IMR-90 (cell line): ENCODE measurements at regions not wholly inside any gene's neighbourhood (a gene's known extent, or its start where the extent isn't known, plus 50 kb on each side); places are given as distances from the start of the nearest gene placed in this dataset.

ENCODE experiments used
- ATAC-seq: fragments of 200-7000 bp; cut with Tn5 transposase; 2 replicates; pipeline ENCODE4 v1.9.1; 2020; ENCODE audit warnings: low read depth, mild to moderate bottlenecking, moderate library complexity
- BruUV-seq: library from RNA; stranded (reverse); fragments of 400-500 nt; replicated peaks from 2 replicates; lab custom pipeline; 2021; lab: Mats Ljungman, UMichigan
- CTCF ChIA-PET: fragments of 300-600 bp; formaldehyde crosslinking; extraction: SDS; loops from one replicate; lab custom pipeline; 2021; ENCODE audit warnings: antibody characterized with exemption; lab: Yijun Ruan, JAX
- POLR2A ChIA-PET: fragments of 300-600 bp; sonication (Branson Sonifier 250); formaldehyde crosslinking; loops from one replicate; lab custom pipeline; 2022; ENCODE audit warnings: antibody characterized with exemption; ENCODE audit not compliant: unreplicated experiment; lab: Charles Lee
- DNase-seq: peaks from one replicate; pipeline ENCODE4 v3.0.0; 2013
- H2AFZ ChIP-seq: replicated peaks from 2 replicates; pipeline ENCODE3; 2013; ENCODE audit warnings: low read length, mild to moderate bottlenecking; ENCODE audit not compliant: poor library complexity
- H2AK5ac ChIP-seq: 2 replicates; pipeline ENCODE4 v1.6.1; 2013; ENCODE audit warnings: low read depth, low read length, inconsistent platforms
- H2AK9ac ChIP-seq: replicated peaks from 2 replicates; pipeline ENCODE3; 2013; ENCODE audit warnings: mild to moderate bottlenecking, low read depth, low read length, moderate library complexity; ENCODE audit not compliant: poor library complexity
- H2BK120ac ChIP-seq: 2 replicates; pipeline ENCODE4 v1.6.1; 2013; ENCODE audit warnings: low read depth, low read length, inconsistent platforms
- H2BK15ac ChIP-seq: 3 replicates; pipeline ENCODE4 v1.6.1; 2013; ENCODE audit warnings: low read depth, low read length, inconsistent platforms
- H2BK20ac ChIP-seq: 2 replicates; pipeline ENCODE4 v1.6.1; 2013; ENCODE audit warnings: low read depth, mild to moderate bottlenecking, inconsistent platforms, low read length, moderate library complexity
- H2BK5ac ChIP-seq: 2 replicates; pipeline ENCODE4 v1.6.1; 2013; ENCODE audit warnings: mild to moderate bottlenecking, low read depth, low read length, inconsistent platforms; ENCODE audit not compliant: poor library complexity, severe bottlenecking
- H3K14ac ChIP-seq: replicated peaks from 2 replicates; pipeline ENCODE4 v1.6.1; 2013; ENCODE audit warnings: low read depth, low read length, inconsistent platforms
- H3K18ac ChIP-seq: 2 replicates; pipeline ENCODE4 v1.6.1; 2013; ENCODE audit warnings: low read depth, low read length, control low read depth
- H3K23ac ChIP-seq: 2 replicates; pipeline ENCODE4 v1.6.1; 2013; ENCODE audit warnings: low read depth, low read length, inconsistent platforms
- H3K27ac ChIP-seq: 2 replicates; pipeline ENCODE4 v1.5.1; 2013; ENCODE audit warnings: mild to moderate bottlenecking, control low read depth, low read length; ENCODE audit not compliant: insufficient read depth
- H3K27me3 ChIP-seq: 2 replicates; pipeline ENCODE4 v1.6.1; 2013; ENCODE audit warnings: low read length; ENCODE audit not compliant: control insufficient read depth, insufficient read depth
- H3K36me3 ChIP-seq: 2 replicates; pipeline ENCODE4 v1.6.1; 2013; ENCODE audit warnings: low read length, mixed read lengths; ENCODE audit not compliant: control insufficient read depth, insufficient read depth
- H3K4ac ChIP-seq: 2 replicates; pipeline ENCODE4 v1.6.1; 2013; ENCODE audit warnings: low read depth, low read length, inconsistent platforms
- H3K4me1 ChIP-seq: 2 replicates; pipeline ENCODE4 v1.6.1; 2013; ENCODE audit warnings: low read length, mixed read lengths; ENCODE audit not compliant: control insufficient read depth, insufficient read depth
- H3K4me2 ChIP-seq: 2 replicates; pipeline ENCODE4 v1.6.1; 2013; ENCODE audit warnings: low read depth, mild to moderate bottlenecking, control low read depth, low read length, moderate library complexity
- H3K4me3 ChIP-seq: 2 replicates; pipeline ENCODE4 v1.5.1; 2013; ENCODE audit warnings: low read depth, mild to moderate bottlenecking, control low read depth, low read length, moderate library complexity; ENCODE audit not compliant: insufficient read depth
- H3K56ac ChIP-seq: 2 replicates; pipeline ENCODE4 v1.6.1; 2013; ENCODE audit warnings: low read length, inconsistent platforms; ENCODE audit not compliant: insufficient read depth; ENCODE audit errors: extremely low read depth
- H3K79me1 ChIP-seq, 2 experiments: 2 replicates each; pipeline ENCODE4 v1.6.1; 2013; ENCODE audit warnings: low read length in 2 of 2, inconsistent platforms in 1 of 2, low read depth in 1 of 2
- H3K9ac ChIP-seq: 2 replicates; pipeline ENCODE4 v1.6.1; 2013; ENCODE audit warnings: low read depth, low read length, control low read depth
- H3K9me1 ChIP-seq: 2 replicates; pipeline ENCODE4 v1.6.1; 2013; ENCODE audit warnings: low read length, inconsistent platforms; ENCODE audit not compliant: insufficient read depth
- H3K9me3 ChIP-seq: 2 replicates; pipeline ENCODE4 v1.6.1; 2013; ENCODE audit warnings: low read length; ENCODE audit not compliant: control insufficient read depth, insufficient read depth
- H4K20me1 ChIP-seq: 2 replicates; pipeline ENCODE4 v1.6.1; 2013; ENCODE audit warnings: low read length, inconsistent platforms; ENCODE audit not compliant: insufficient read depth
- H4K5ac ChIP-seq: 2 replicates; pipeline ENCODE4 v1.6.1; 2013; ENCODE audit warnings: mild to moderate bottlenecking, low read depth, low read length, control low read depth
- H4K8ac ChIP-seq, 2 experiments: 2 replicates each; pipeline ENCODE4 v1.6.1; 2013; ENCODE audit warnings: low read depth in 2 of 2, low read length in 2 of 2, control low read depth in 1 of 2, inconsistent platforms in 1 of 2
- H4K91ac ChIP-seq: 2 replicates; pipeline ENCODE4 v1.6.1; 2013; ENCODE audit warnings: low read depth, low read length, inconsistent platforms; ENCODE audit not compliant: insufficient read depth
- BHLHE40 ChIP-seq: fragments of 150-350 bp; IDR thresholded peaks from 2 replicates; pipeline ENCODE4 v1.6.1; 2016; ENCODE audit warnings: mild to moderate bottlenecking, low read depth, low read length
- CHD1 ChIP-seq: IDR thresholded peaks from 2 replicates; pipeline ENCODE4 v1.6.1; 2012; ENCODE audit warnings: low read depth, low read length, improper control_type of control experiment
- ELK1 ChIP-seq: fragments of 150-350 bp; IDR thresholded peaks from 2 replicates; pipeline ENCODE4 v1.6.1; 2016; ENCODE audit warnings: low read depth, mild to moderate bottlenecking, low read length, moderate library complexity, borderline replicate concordance
- MAZ ChIP-seq: IDR thresholded peaks from 2 replicates; pipeline ENCODE4 v1.6.1; 2012; ENCODE audit warnings: low read depth, mild to moderate bottlenecking, low read length, improper control_type of control experiment, moderate library complexity, borderline replicate concordance
- MXI1 ChIP-seq: IDR thresholded peaks from 2 replicates; pipeline ENCODE4 v1.6.1; 2012; ENCODE audit warnings: low read depth, mild to moderate bottlenecking, low read length, moderate library complexity, borderline replicate concordance
- POLR2A ChIP-seq: IDR thresholded peaks from 2 replicates; pipeline ENCODE4 v1.6.1; 2012; ENCODE audit warnings: mild to moderate bottlenecking, low read depth, low read length
- RFX5 ChIP-seq: IDR thresholded peaks from 2 replicates; pipeline ENCODE4 v1.8.0; 2012; ENCODE audit warnings: low read depth, mild to moderate bottlenecking, low read length, moderate library complexity
- WGBS, 2 experiments: methylation state at CpG; one replicate each; pipeline versions ENCODE4 v1.1.5 to v1.1.7; 2013; ENCODE audit warnings: missing lambda C conversion rate in 2 of 2; ENCODE audit not compliant: insufficient read length in 1 of 2; ENCODE audit errors: extremely low coverage in 2 of 2; 5-methylcytosine and 5-hydroxymethylcytosine counted together
- dilution Hi-C: fragments of 300-500 bp; cut with HindIII; formaldehyde crosslinking; loops from one replicate; pipeline ENCODE4 v1.14.3; 2018; ENCODE audit warnings: low sequenced_read_pairs; ENCODE audit not compliant: unreplicated experiment
- in situ Hi-C: fragments of 300-500 bp; cut with MboI; formaldehyde crosslinking; loops from 3 replicates; pipeline ENCODE4 v1.14.3; 2019; ENCODE audit warnings: low sequenced_read_pairs, inconsistent platforms, mixed read lengths
- intact Hi-C: fragments of 100-400 bp; cut with micrococcal nuclease; formaldehyde crosslinking; loops from 2 replicates; pipeline ENCODE4 v1.10.0; 2022

GRCh38 chr2:120550282-120550681 is 185.4 kb upstream of the GLI2 start:
- 100% methylated on average over 2 of the region's 4 CpGs; no CpG with 5 or more reads in 1 of the 2 experiments for WGBS, 2 experiments
- H3K4me1 ChIP-seq: peaks cover 26% of the 10 kb centered on the region
- H3K56ac ChIP-seq: no peak overlapping the region
- dilution Hi-C loops: no loop called here
- no peak overlapping the region for H2AK5ac ChIP-seq
- no peaks in the 10 kb centered on the region for H3K9me3 ChIP-seq
- H3K4me3 ChIP-seq: no peak overlapping the region
- ATAC-seq (no peak), DNase-seq (no peak)
- H4K20me1 ChIP-seq: no peaks in the 10 kb centered on the region
- no peak overlapping the region for H2AK9ac ChIP-seq
- in situ Hi-C loops: no loop called here
- H3K4me2 ChIP-seq: no peak overlapping the region
- H3K14ac ChIP-seq: no peak overlapping the region
- no peak overlapping the region for H3K27ac ChIP-seq
- BruUV-seq: no TSS peak
- H2BK15ac ChIP-seq: peak overlapping the region; percentile 67; the same call in 2 of the 3 replicates
- H4K5ac ChIP-seq: no peak overlapping the region
- 0 out of 2 replicates have a peak overlapping the region, but pooled peaks have one; percentile 7 for H2BK120ac ChIP-seq
- H2AFZ ChIP-seq: no peak overlapping the region
- CTCF ChIA-PET: interaction anchor here (1.4 kb wide), 1 partner anchor 53 kb away, joined by 3 read pairs; no protein-coding TSS in a partner anchor
- H3K9me1 ChIP-seq: peaks cover 10% of the 10 kb centered on the region
- TF ChIP-seq ELK1 (no peak), MAZ (no peak), CHD1 (no peak), POLR2A (no peak), MXI1 (no peak), RFX5 (no peak), BHLHE40 (no peak)
- no peak overlapping the region for H2BK5ac ChIP-seq
- peak overlapping the region; percentile 46; the same call in 1 of the 2 replicates for H4K91ac ChIP-seq
- peaks cover 6% of the 10 kb centered on the region; the same call in 1 of the 2 replicates for H3K27me3 ChIP-seq
- no peaks in the 10 kb centered on the region for H3K79me1 ChIP-seq
- no peak overlapping the region for H3K9ac ChIP-seq
- H4K8ac ChIP-seq: no peak overlapping the region; a peak in 1 of 4 replicates
- H2BK20ac ChIP-seq: peak overlapping the region; percentile 28; the same call in 1 of the 2 replicates
- no peaks in the 10 kb centered on the region for H3K36me3 ChIP-seq
- intact Hi-C loops: no loop called here
- H3K4ac ChIP-seq: no peak overlapping the region
- H3K18ac ChIP-seq: no peak overlapping the region
- POLR2A ChIA-PET: no interaction called here
- H3K23ac ChIP-seq: no peak overlapping the region
